HG03045 (cell line): ENCODE measurements at regions not wholly inside any gene's neighbourhood (a gene's known extent, or its start where the extent isn't known, plus 50 kb on each side); places are given as distances from the start of the nearest gene placed in this dataset.
"Not testable (repeated sequence)": the region's sequence is repeated elsewhere in the genome, so short reads cannot be mapped to it uniquely, and the experiment has no call there.

Experiments
- ATAC-seq: cut with Tn5 transposase; IDR thresholded peaks from one replicate; pipeline ENCODE4 v1.9.1; 2021; ENCODE audit warnings: mild to moderate bottlenecking, moderate library complexity; ENCODE audit not compliant: unreplicated experiment

- ATAC-seq: no peak
Measured at GRCh38 chr9:126056312-126057021, 270.2 kb upstream of the MVB12B start.

- no peak for ATAC-seq
Measured at GRCh38 chr9:126057121-126057825, 269.4 kb upstream of the MVB12B start.

- ATAC-seq: no peak
Measured at GRCh38 chr9:126058011-126058531, 268.6 kb upstream of the MVB12B start.

GRCh38 chr9:126058591-126058990, 268.0 kb upstream of the MVB12B start:
- ATAC-seq: no peak

GRCh38 chr9:126061575-126061974, 265.1 kb upstream of the MVB12B start:
- ATAC-seq: no peak

GRCh38 chr9:126062158-126062886, 264.3 kb upstream of the MVB12B start:
- ATAC-seq: no peak

- ATAC-seq: no peak
Measured at GRCh38 chr9:126063326-126063725, 263.3 kb upstream of the MVB12B start.

GRCh38 chr9:126066131-126066530, 260.5 kb upstream of the MVB12B start:
- ATAC-seq: no peak

- ATAC-seq: no peak
Measured at GRCh38 chr9:126067031-126067734, 259.4 kb upstream of the MVB12B start.

GRCh38 chr9:126068534-126069230, 257.9 kb upstream of the MVB12B start:
- ATAC-seq: no peak

- ATAC-seq: no peak
Measured at GRCh38 chr9:126069400-126069955, 257.2 kb upstream of the MVB12B start.

GRCh38 chr9:126070058-126070655, 256.5 kb upstream of the MVB12B start:
- ATAC-seq: no peak

- no peak for ATAC-seq
Measured at GRCh38 chr9:126071076-126071750, 255.4 kb upstream of the MVB12B start.

- ATAC-seq: not testable (repeated sequence)
Measured at GRCh38 chr9:126077656-126078055, 249.0 kb upstream of the MVB12B start.

GRCh38 chr9:126080641-126081040, 246.0 kb upstream of the MVB12B start:
- no peak for ATAC-seq

- no peak for ATAC-seq
Measured at GRCh38 chr9:126081746-126082145, 244.9 kb upstream of the MVB12B start.

GRCh38 chr9:126084008-126084407, 242.6 kb upstream of the MVB12B start:
- ATAC-seq: no peak

GRCh38 chr9:126084696-126085095, 241.9 kb upstream of the MVB12B start:
- no peak for ATAC-seq

GRCh38 chr9:126085170-126085569, 241.5 kb upstream of the MVB12B start:
- ATAC-seq: no peak
